ENCODE measurements at regions not wholly inside any gene's neighbourhood (a gene's known extent, or its start where the extent isn't known, plus 50 kb on each side); places are given as distances from the start of the nearest gene placed in this dataset.
"Not testable (repeated sequence)": the region's sequence is repeated elsewhere in the genome, so short reads cannot be mapped to it uniquely, and the experiment has no call there.

DNA sequence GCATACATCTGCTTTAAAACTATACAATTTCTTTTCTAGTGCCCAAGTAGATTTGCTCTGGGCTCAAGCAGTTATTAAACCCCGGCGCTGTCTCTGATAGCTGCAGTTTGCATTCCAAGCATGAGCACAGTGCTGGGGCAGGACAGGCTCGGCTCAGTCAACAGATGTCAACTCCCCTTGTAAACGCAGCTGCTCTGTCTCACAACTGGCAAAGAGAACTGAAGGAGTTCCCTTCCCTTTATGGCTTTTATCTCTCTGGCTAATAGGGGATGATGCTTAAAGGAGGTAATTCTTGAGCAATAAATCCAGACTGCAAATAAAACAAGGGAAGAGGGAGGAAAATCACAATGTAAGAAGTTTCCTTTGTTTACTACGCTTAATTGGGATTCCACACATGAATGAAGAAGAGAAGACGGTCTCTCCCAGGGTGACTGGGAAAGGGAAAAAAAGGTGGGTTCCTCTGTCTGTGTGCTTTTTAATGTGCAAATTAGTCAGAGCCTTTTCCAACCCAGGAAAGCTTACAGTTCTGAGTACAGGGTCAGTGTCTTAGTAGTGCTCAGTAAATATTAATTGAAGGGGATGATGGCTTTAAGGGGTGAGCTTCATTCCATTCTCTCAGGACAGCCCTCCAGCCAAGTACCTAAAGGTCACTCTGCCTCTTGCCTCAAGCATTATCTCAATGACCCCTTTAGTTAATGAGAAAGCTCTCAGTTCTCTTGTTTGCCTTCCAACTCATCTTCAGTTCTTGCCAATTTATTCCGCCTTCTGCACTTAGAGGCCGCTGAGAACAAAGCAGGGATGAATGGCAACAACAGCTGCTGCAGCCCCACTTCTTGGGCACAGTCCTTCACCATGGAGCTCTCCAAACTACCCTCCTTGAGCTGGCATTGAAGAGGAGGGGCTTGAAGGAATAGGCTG, 155.7 kb upstream of the JADE1 start:
- peak in 3 of 4 donors; percentile 36 to 39 (median 36) for DNase-seq (ENCODE audit: low read depth in 4 of 4, low spot score in 3 of 4)

- no peak for DNase-seq (ENCODE audit: low read depth in 4 of 4, low spot score in 3 of 4)
Measured at GRCh38 chr4:128649575-128650205, 159.8 kb upstream of the JADE1 start.

- DNase-seq (ENCODE audit: low read depth in 4 of 4, low spot score in 3 of 4), result no peak
Measured at GRCh38 chr4:128649161-128649560, 160.3 kb upstream of the JADE1 start.

DNA sequence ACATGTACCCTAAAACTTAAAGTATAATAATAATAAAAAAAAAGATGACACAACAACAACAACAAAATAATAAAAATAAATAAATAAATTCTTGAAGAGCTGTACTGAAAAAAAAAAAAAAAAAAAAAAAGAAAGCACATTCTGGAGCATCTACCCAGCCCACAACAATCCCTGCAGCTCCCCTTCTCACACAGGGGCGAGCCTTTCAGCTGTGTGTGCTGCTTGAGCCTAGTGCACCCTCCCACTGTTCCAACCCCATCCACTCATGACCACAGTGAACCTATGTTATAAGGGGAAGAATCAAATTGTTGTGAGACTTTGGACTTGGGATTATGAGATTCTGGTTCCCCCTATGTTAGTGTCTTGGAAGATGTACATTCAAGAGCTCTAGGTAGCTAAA, 161.5 kb upstream of the JADE1 start:
- DNase-seq (ENCODE audit: low read depth in 4 of 4, low spot score in 3 of 4), result no peak

- DNase-seq (ENCODE audit: low read depth in 4 of 4, low spot score in 3 of 4), result not testable (repeated sequence)
Measured at GRCh38 chr4:128646893-128647292, 162.6 kb upstream of the JADE1 start.

- not testable (repeated sequence) for DNase-seq (ENCODE audit: low read depth in 4 of 4, low spot score in 3 of 4)
Measured at GRCh38 chr4:128644693-128645654, 164.5 kb upstream of the JADE1 start.

GRCh38 chr4:128644107-128644506, 165.4 kb upstream of the JADE1 start:
- DNase-seq (ENCODE audit: low read depth in 4 of 4, low spot score in 3 of 4), result not testable (repeated sequence)

DNA sequence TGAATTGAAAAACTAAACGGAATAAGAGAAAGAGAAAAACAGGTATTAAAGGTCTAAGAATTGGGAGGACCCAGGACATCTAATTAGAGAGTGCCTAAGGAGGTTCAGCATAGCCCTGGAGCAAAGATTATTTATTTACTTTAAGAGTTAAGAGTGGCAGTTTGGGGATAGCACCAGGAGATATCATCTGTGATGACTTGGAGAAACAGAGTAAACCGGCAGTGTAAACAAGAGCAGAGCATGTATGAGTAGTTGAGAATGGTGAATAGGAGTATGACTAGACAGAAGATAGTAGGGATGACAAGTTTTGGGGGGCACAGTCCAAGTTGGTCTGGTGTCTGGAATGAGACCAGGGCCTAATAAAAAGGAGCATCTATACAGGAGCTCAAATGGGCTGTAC, 167.9 kb upstream of the JADE1 start:
- DNase-seq (ENCODE audit: low read depth in 4 of 4, low spot score in 3 of 4), result not testable (repeated sequence)

DNA sequence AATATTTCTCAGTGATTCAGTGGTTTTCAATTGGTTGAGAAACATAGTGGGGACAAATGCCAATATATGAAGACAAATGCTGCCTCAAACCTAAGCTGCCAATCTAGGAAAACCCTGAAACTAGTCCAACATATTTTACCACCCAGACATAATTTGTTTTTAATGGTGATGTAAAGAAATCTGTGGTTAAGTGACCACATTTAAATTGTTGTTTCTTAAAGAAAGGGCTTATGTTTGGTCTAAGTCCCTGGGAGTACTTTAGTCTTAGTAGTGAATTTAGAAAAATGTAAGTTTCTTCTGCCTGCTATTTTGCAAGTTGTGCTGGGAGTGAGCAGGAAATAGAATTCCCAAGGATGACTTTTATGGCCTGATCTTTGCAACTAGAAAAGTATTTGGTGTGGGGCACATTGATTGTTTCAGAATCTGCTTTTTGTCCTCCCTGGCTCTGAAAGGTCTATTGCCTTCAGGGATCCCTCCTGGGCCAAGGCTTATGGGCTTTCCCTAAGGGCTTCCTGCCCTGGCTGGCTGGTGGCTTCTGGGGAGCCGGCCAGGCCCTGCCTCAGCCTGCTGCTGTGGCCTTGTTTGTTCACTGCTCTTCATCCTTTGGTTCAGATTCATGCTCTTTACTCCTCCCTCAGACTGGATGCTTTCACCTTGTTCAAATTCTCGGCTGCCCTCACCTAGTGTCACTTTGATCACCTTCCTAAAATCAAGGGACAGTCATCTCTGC, 169.8 kb upstream of the JADE1 start:
- no peak for DNase-seq (ENCODE audit: low read depth in 4 of 4, low spot score in 3 of 4)

DNA sequence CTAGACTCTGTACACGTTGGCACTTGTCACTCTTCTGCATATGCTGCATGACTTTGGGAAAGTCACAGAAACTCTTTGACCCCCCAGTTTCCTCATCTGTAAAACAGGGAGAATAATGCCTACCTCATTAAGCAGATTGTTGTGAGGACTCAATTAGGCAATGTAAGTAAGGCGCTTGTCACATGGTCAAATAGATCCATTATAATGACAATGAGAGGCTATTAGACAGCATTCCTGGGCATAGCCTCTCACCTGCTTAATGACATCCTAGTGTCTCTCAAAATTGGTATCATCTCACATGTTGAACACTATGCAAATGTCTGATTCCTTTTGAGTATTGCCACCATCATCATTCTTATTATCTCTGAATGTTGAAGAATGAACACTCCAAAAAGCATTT, 172.6 kb upstream of the JADE1 start:
- no peak for DNase-seq (ENCODE audit: low read depth in 4 of 4, low spot score in 3 of 4)

GRCh38 chr4:128635955-128636560, 173.4 kb upstream of the JADE1 start:
- DNase-seq (ENCODE audit: low read depth in 4 of 4, low spot score in 3 of 4), result no peak

DNA sequence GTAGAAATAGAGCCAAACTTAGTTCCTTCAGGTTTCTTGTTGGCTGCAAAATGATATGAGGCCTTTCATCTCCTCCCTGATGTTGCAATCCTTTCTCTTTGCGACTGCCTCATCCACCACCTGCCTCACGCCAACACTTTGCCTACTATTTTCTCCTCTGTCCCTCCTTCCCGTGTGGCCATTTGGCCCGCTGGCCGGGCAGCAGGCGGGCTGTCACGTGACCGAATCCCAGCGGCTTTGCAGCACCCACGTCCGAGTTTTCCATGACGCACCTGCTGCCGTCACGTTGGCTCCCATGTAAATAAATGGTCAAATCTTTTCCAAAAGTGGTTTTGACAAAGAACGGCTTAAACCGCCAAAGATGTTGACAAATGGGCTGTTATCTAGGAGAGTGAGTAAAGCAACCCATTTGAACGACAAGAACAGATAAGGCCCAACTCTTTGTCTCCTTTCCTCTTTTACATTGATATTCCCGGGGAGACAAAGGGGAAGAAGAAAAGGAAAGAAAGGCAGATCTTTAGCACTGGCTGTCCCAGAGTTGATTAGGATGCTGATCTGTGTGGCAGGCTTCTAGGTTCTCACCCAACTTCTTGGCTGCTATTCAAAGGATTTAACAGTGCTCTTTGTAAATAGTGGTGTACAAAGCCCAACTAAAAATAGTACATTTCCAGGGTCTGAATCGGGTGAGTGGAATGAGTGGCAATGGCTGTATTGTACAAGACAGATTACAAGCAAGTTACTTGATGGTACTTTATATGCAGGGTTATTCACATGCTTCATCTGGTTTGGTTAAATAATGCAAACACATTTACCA, 174.2 kb upstream of the JADE1 start:
- no peak for DNase-seq (ENCODE audit: low read depth in 4 of 4, low spot score in 3 of 4)

DNA sequence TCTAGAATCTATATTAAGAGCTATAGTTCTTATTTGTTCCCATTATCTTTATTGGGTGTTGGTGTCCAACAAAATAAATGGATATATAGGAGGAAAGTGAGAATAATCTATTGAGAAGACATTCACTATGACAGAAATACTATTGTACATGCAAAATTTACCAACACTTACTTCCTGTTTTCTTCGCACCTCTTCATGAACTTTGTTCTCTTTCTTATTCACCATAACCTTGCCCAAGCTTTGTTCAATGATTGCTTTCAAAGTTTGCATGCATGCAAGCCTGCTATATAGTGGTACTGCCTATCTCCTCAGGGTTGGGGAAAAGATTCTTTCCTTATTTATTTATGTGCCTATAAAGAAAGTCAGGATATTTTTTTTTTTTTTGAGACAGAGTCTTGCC, 176.4 kb upstream of the JADE1 start:
- no peak for DNase-seq (ENCODE audit: low read depth in 4 of 4, low spot score in 3 of 4)

GRCh38 chr4:128630871-128631270, 178.6 kb upstream of the JADE1 start:
- no peak for DNase-seq (ENCODE audit: low read depth in 4 of 4, low spot score in 3 of 4)

- no peak for DNase-seq (ENCODE audit: low read depth in 4 of 4, low spot score in 3 of 4)
Measured at GRCh38 chr4:128623508-128624215, 185.8 kb upstream of the JADE1 start.

DNA sequence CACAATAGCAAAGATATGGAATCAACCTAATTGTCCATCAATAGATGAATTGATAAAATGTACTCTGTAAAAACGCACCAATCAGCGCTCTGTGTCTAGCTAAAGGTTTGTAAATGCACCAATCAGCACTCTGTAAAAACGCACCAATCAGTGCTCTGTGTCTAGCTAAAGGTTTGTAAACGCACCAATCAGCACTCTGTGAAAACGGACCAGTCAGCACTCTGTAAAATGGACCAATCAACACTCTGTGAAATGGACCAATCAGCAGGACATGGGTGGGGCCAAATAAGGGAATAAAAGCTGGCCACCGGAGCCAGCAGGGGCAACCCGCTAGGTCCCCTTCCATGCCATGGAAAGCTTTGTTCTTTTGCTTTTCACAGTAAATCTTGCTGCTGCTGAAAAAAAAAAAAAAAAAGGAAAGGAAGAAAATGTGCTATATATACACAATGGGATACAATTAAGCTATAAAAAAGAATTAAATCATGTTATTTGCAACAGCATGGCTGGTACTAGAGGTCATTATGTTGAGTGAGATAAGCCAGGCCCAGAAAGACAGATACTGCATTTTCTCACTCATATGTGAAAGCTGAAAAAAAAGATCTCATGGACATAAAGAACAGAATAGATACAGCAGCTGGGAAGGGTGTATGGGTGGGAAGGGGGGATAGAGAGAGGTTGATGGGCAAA, 189.1 kb upstream of the JADE1 start:
- not testable (repeated sequence) for DNase-seq (ENCODE audit: low read depth in 4 of 4, low spot score in 3 of 4)

GRCh38 chr4:128615197-128615596, 194.3 kb upstream of the JADE1 start:
- DNase-seq (ENCODE audit: low read depth in 4 of 4, low spot score in 3 of 4), result no peak

DNA sequence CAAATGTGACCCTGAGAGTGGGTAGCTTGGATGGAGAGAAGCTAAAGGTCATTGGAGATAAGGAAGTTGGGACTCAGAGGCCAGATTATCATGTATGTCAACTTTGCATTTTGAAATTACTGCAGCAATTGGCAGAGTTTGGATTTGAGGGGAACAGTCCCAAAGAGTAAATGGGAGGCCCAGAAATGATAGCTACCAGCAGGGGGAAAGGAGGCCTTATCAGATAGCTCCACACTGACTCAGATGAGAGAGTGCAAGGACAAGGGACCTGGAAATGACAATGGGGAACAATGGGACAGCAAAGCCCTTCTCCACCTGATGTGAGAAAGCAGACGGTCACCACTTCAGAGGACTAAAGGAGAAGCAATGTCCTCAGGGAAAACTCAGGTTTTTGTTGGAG, 201.5 kb upstream of the JADE1 start:
- no peak for DNase-seq (ENCODE audit: low read depth in 4 of 4, low spot score in 3 of 4)

All from left renal pelvis (tissue), 4 donors.